Liver (tissue), 3 donors: ENCODE measurements at regions not wholly inside any gene's neighbourhood (a gene's known extent, or its start where the extent isn't known, plus 50 kb on each side); places are given as distances from the start of the nearest gene placed in this dataset.

Source experiments
- ATF3 ChIP-seq: IDR thresholded peaks from 2 replicates; pipeline ENCODE4 v1.6.1; 2016; ENCODE audit warnings: antibody characterized with exemption
- CTCF ChIP-seq: fragments of 150-350 bp; IDR thresholded peaks from 2 replicates; pipeline ENCODE4 v1.5.1; 2017; ENCODE audit warnings: improper control_type of control experiment, low read depth, low read length; ENCODE audit not compliant: missing input control
- GABPA ChIP-seq, 2 donors: IDR thresholded peaks in 1 of 2; conservative IDR thresholded peaks in 1 of 2; 2 replicates each; pipeline ENCODE4 v1.6.1; 2016; ENCODE audit warnings: antibody characterized with exemption in 2 of 2, mild to moderate bottlenecking in 1 of 2, moderate library complexity in 1 of 2
- HNF4A ChIP-seq, 2 donors: conservative IDR thresholded peaks; 2 replicates each; pipeline ENCODE4 v1.6.1; 2016; ENCODE audit warnings: antibody characterized with exemption in 2 of 2, mild to moderate bottlenecking in 2 of 2
- RAD21 ChIP-seq, 2 donors: IDR thresholded peaks; 2 replicates each; pipeline ENCODE4 v1.6.1; 2016; ENCODE audit warnings: antibody characterized with exemption in 2 of 2, mild to moderate bottlenecking in 2 of 2
- REST ChIP-seq: IDR thresholded peaks from 2 replicates; pipeline ENCODE4 v1.6.1; 2016; ENCODE audit warnings: antibody characterized with exemption, mild to moderate bottlenecking
- SP1 ChIP-seq: IDR thresholded peaks from 2 replicates; pipeline ENCODE4 v1.6.1; 2018; ENCODE audit warnings: antibody characterized with exemption, mild to moderate bottlenecking
- TAF1 ChIP-seq: conservative IDR thresholded peaks from 2 replicates; pipeline ENCODE4 v1.6.1; 2016; ENCODE audit warnings: antibody characterized with exemption, mild to moderate bottlenecking
- YY1 ChIP-seq: IDR thresholded peaks from 2 replicates; pipeline ENCODE4 v1.6.1; 2016; ENCODE audit warnings: antibody characterized with exemption, mild to moderate bottlenecking
- donor health status: healthy.
- donor health status: healthy.

- TF ChIP-seq CTCF (no peak), REST (no peak), ATF3 (no peak), GABPA (IDR thresholded peaks at IDR 0.05 in 1 of 2, conservative IDR thresholded peaks at IDR 0.05 in 1 of 2) (no peak), HNF4A (conservative IDR thresholded peaks at IDR 0.05) (no peak), RAD21 (IDR thresholded peaks at IDR 0.05) (no peak), YY1 (no peak), TAF1 (no peak), SP1 (no peak)
These were observed 80.7 kb upstream of the PCSK6 start for GRCh38 chr15:101570241-101570640.
